SU-DHL-6 (cell line): ENCODE measurements at regions not wholly inside any gene's neighbourhood (a gene's known extent, or its start where the extent isn't known, plus 50 kb on each side); places are given as distances from the start of the nearest gene placed in this dataset.

Experiments used
- H2AFZ ChIP-seq: fragments of 200-600 bp; sonication (generic); 2 replicates; pipeline ENCODE4 v1.6.1; 2014; ENCODE audit warnings: low read depth, mild to moderate bottlenecking, moderate library complexity, mixed read lengths, antibody characterized with exemption, low read length; ENCODE audit not compliant: severe bottlenecking
- H3F3A ChIP-seq: fragments of 200-600 bp; shearing (Covaris generic); 2 replicates; pipeline ENCODE4 v1.6.0; 2016; ENCODE audit warnings: antibody characterized with exemption, mild to moderate bottlenecking; ENCODE audit not compliant: insufficient read depth
- H3K27ac ChIP-seq: fragments of 200-600 bp; sonication (generic); 2 replicates; pipeline ENCODE4 v1.5.1; 2016; ENCODE audit warnings: low read depth, mild to moderate bottlenecking, low read length, moderate library complexity, mixed read lengths
- H3K27me3 ChIP-seq: fragments of 200-600 bp; sonication (generic), shearing (Covaris generic); 2 replicates; pipeline ENCODE4 v1.6.0; 2014; ENCODE audit warnings: mild to moderate bottlenecking, low read length
- H3K36me3 ChIP-seq: fragments of 200-600 bp; sonication (generic); 2 replicates; pipeline ENCODE4 v1.6.1; 2014; ENCODE audit warnings: mild to moderate bottlenecking, low read length, mixed read lengths
- H3K4me2 ChIP-seq: fragments of 300-600, 200-600 bp; shearing (Covaris generic), sonication (generic); 2 replicates; pipeline ENCODE4 v1.6.0; 2014; ENCODE audit warnings: low read length, low read depth, mild to moderate bottlenecking; ENCODE audit not compliant: poor library complexity, severe bottlenecking
- H3K4me3 ChIP-seq: fragments of 200-600 bp; sonication (generic); 2 replicates; pipeline ENCODE4 v1.5.1; 2014; ENCODE audit warnings: antibody characterized with exemption, low read length, mild to moderate bottlenecking, mixed read lengths; ENCODE audit not compliant: insufficient read depth, poor library complexity, severe bottlenecking
- H3K79me2 ChIP-seq: fragments of 200-600 bp; sonication (generic); 2 replicates; pipeline ENCODE4 v1.6.1; 2014; ENCODE audit warnings: mild to moderate bottlenecking, low read length, moderate library complexity; ENCODE audit not compliant: insufficient read depth
- H3K9ac ChIP-seq: fragments of 200-600 bp; sonication (generic); 2 replicates; pipeline ENCODE4 v1.7.0; 2014; ENCODE audit warnings: mild to moderate bottlenecking, low read length
- H3K9me2 ChIP-seq: fragments of 200-600 bp; sonication (generic); replicated peaks from 2 replicates; pipeline ENCODE4 v1.6.1; 2014; ENCODE audit warnings: low read length; ENCODE audit not compliant: insufficient read depth
- H3K9me3 ChIP-seq: fragments of 200-600 bp; sonication (generic); 2 replicates; pipeline ENCODE4 v1.6.1; 2014; ENCODE audit warnings: low read length, mixed read lengths; ENCODE audit not compliant: insufficient read depth
- H4K20me1 ChIP-seq: fragments of 200-600 bp; sonication (generic); 2 replicates; pipeline ENCODE4 v1.6.1; 2014; ENCODE audit warnings: low read depth, mild to moderate bottlenecking, antibody characterized with exemption, low read length, moderate library complexity, mixed read lengths
- CTCF ChIP-seq: fragments of 200-600 bp; sonication (generic); IDR thresholded peaks from one replicate; pipeline ENCODE4 v1.5.1; 2017; ENCODE audit warnings: antibody characterized with exemption, mild to moderate bottlenecking, low read length, moderate library complexity; ENCODE audit not compliant: insufficient read depth, poor library complexity, severe bottlenecking
- EZH2phosphoT487 ChIP-seq: fragments of 200-600 bp; sonication (generic), shearing (Covaris generic); conservative IDR thresholded peaks from 2 replicates; pipeline ENCODE4 v1.6.1; 2018; ENCODE audit warnings: mild to moderate bottlenecking, antibody characterized with exemption, low read length, moderate library complexity, mixed read lengths

- H3K27ac ChIP-seq, result no peak overlapping the region
- H3K9ac ChIP-seq, result no peak overlapping the region
- no peaks in the 10 kb centered on the region for H3K79me2 ChIP-seq
- H3K4me3 ChIP-seq, result no peak overlapping the region
- no peak overlapping the region for H2AFZ ChIP-seq
- no peaks in the 10 kb centered on the region for H3F3A ChIP-seq
- H3K9me3 ChIP-seq, result no peaks in the 10 kb centered on the region
- no peaks in the 10 kb centered on the region for H3K36me3 ChIP-seq
- no peaks in the 10 kb centered on the region for H3K9me2 ChIP-seq
- no peaks in the 10 kb centered on the region for H3K27me3 ChIP-seq
- H3K4me2 ChIP-seq, result no peak overlapping the region
- no peak for TF ChIP-seq CTCF
- no peak for TF ChIP-seq EZH2phosphoT487
- no peaks in the 10 kb centered on the region for H4K20me1 ChIP-seq
These were observed 59.0 kb upstream of the ZNF469 start for GRCh38 chr16:88323546-88324330.

- Histone ChIP-seq H3K27ac (no peak overlapping the region), H4K20me1 (no peaks in the 10 kb centered on the region), H3K4me2 (no peak overlapping the region), H3K27me3 (no peaks in the 10 kb centered on the region), H3K9me3 (no peaks in the 10 kb centered on the region), H3K36me3 (no peaks in the 10 kb centered on the region), H3K4me3 (no peak overlapping the region), H3K9me2 (no peaks in the 10 kb centered on the region), H2AFZ (no peak overlapping the region), H3K9ac (no peak overlapping the region), H3K79me2 (no peaks in the 10 kb centered on the region), H3F3A (no peaks in the 10 kb centered on the region)
- TF ChIP-seq EZH2phosphoT487 (no peak), CTCF (no peak)
These were observed 57.5 kb upstream of the ZNF469 start for GRCh38 chr16:88325087-88325750.

- H4K20me1 ChIP-seq, result no peaks in the 10 kb centered on the region
- H3K9me3 ChIP-seq, result no peaks in the 10 kb centered on the region
- no peak overlapping the region for H3K9ac ChIP-seq
- H3K27ac ChIP-seq, result no peak overlapping the region
- H3K27me3 ChIP-seq, result no peaks in the 10 kb centered on the region
- no peaks in the 10 kb centered on the region for H3K79me2 ChIP-seq
- TF ChIP-seq EZH2phosphoT487 (no peak), CTCF (no peak)
- H3K4me3 ChIP-seq, result no peak overlapping the region
- H2AFZ ChIP-seq, result no peak overlapping the region
- H3K9me2 ChIP-seq, result no peaks in the 10 kb centered on the region
- H3F3A ChIP-seq, result no peaks in the 10 kb centered on the region
- H3K4me2 ChIP-seq, result no peak overlapping the region
- H3K36me3 ChIP-seq, result no peaks in the 10 kb centered on the region
These were observed 56.8 kb upstream of the ZNF469 start for GRCh38 chr16:88325976-88326375.
